GM12801 (cell line): ENCODE measurements at regions not wholly inside any gene's neighbourhood (a gene's known extent, or its start where the extent isn't known, plus 50 kb on each side); places are given as distances from the start of the nearest gene placed in this dataset.

ENCODE experiments used
- TF ChIP-seq, protein P1 (sequence below): IDR thresholded peaks from one replicate; pipeline ENCODE4 v1.5.1; 2011; ENCODE audit warnings: control low read depth; ENCODE audit not compliant: insufficient read length; ENCODE audit errors: extremely low read depth

DNA sequence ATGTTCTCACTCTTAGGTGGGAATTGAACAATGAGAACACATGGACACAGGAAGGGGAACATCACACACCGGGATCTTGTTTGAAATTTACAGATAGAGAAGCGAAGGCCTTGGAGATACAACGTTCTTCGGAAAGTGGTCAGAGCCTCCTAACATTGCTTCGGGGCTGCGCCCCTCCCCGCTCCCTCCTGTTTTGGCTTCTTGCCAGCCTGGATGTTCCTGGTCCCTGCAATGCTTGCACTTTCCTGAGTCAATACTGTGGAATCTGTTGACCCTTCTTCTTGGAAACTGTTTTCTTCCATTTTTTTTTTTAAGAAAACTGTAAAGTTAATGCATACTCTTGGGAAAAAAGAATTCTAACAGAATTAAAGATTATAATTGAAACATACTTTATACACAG, 360.8 kb downstream of the SOCS6 start:
- TF ChIP-seq, protein P1, sequence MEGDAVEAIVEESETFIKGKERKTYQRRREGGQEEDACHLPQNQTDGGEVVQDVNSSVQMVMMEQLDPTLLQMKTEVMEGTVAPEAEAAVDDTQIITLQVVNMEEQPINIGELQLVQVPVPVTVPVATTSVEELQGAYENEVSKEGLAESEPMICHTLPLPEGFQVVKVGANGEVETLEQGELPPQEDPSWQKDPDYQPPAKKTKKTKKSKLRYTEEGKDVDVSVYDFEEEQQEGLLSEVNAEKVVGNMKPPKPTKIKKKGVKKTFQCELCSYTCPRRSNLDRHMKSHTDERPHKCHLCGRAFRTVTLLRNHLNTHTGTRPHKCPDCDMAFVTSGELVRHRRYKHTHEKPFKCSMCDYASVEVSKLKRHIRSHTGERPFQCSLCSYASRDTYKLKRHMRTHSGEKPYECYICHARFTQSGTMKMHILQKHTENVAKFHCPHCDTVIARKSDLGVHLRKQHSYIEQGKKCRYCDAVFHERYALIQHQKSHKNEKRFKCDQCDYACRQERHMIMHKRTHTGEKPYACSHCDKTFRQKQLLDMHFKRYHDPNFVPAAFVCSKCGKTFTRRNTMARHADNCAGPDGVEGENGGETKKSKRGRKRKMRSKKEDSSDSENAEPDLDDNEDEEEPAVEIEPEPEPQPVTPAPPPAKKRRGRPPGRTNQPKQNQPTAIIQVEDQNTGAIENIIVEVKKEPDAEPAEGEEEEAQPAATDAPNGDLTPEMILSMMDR: no peak

DNA sequence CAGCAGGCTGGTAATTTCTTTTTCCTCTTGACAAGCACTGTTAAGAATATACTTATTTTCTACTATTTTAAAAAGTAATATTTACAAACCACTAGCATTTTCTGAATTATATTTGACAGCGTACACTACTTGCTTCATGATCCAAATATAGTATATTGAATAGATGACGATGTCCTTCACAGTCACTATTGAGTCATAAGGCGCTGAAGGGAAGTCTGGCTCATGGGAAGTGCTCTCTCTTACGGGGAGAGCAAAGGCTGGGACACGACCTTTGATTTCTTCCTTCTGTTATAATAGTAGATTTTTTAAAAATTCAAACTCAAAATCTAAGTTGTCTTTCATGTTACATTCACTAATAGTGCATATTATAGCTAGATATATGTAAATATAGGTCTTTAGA, 357.1 kb downstream of the SOCS6 start:
- TF ChIP-seq, protein P1: no peak

DNA sequence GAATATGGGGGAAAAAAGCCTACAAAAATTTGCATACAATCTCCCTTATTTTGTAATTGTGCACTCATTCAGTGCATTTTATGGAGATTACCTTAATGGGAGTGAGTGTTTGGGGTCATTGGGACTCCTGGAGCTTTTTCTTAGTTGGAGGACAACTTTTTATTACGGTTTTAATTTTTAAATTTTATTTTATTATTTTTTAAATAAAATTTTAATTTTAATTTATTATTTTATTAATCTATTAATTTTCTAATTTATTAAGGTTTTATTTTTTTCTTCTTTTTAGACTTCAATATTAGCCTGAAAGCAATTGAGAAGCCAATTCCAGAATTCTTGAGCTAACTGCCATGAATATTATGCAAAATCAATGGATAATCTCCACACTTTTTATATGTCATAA, 355.0 kb downstream of the SOCS6 start:
- TF ChIP-seq, protein P1: no peak

DNA sequence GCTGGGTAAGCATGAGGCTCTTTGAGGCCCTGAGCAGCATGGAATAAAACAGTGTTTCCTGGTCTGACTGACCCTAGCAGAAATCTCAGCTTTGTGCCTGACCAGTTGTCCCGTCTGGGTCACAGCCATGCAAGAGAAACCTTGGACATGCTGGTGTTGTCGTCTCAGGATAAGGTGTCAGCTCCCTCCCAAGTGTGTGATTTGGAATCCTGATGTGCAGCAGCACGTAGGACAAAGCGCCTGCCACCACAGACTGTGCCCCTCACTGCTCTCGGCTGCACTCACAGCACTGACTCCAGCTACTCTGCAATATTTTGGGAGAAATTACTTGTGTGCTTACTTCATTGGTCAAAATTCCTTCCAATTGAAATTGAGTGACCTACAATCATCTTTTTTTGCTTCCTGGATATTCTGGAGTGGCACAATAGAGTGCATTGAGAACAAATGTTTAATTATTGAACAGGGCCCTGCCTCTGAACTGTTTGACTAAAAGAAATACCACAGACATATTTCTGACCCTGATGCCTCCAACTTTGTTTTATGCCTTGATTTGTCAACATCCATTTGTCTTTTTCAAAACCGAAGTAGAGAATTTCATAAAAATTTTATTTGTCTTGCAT, 352.4 kb downstream of the SOCS6 start:
- TF ChIP-seq, protein P1: no peak

DNA sequence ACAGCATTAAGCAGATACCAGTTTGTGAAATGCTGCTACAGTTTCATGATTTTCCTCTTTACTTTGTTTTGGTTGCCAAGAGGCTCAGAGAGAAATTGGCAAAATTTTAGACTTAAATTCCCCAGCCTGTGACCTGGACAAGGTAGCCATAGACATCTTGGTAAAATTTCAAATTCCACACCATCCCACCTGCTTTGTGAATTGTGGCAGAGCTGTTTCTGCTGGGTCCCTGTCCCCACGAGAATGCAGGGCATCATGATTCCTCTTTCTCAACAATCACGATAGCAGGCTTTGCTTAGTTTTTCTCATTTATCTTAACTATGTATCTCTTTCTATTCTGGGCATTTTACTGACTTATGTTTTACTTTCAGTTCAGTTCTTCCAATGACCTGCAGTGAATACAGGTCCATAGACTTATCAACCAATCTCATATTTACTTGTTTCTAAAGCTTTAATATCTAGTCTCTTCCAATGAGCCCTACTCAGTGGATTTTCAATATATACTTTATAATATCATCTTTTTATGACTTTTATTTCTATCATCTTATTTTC, 351.6 kb downstream of the SOCS6 start:
- TF ChIP-seq, protein P1: no peak

DNA sequence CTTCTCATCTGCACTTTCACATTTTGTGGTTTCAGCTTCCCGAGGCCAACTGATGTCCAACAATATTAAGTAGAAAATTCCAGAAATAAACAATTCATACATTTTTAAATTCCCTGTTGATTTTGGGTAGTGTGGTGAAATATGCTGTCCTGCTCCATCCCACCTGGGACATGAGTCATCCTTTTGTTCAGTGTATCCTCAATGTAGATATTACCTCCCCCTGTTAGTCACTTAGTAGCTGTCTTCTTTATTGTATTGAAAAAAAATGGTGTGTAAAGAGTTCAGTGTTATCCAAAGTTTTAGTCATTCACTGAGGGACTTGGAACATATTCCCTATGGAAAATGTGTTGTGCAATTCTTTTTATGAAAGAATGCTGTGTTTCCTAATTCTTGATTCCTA, 348.1 kb downstream of the SOCS6 start:
- TF ChIP-seq, protein P1: no peak

DNA sequence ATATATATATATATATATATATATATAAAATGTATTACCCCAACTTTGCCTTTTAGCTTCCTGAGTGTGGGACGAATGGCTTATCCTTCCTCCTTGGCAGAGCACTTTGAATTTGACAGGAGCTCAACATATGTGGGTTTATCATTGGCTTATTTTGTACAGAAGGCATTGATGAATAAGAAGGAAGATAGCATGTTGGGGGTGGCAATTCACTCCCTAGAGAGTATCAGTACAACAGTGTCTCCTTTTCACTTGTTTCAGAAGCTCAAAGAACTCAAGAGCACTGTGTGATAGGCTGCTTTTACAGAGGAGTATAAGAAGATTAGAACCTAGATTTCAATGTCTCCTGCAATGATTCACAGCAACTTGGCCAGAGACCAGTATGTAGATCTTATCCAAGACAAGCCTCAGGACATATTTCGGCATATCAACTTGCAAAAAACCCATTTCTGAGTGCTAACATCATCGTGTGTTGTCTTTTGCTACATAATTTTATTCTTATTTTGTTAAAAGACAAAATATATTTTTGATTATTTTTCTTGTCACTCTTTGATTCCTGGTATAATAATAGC, 345.8 kb downstream of the SOCS6 start:
- TF ChIP-seq, protein P1: no peak
